HG03378 (cell line): ENCODE measurements at regions not wholly inside any gene's neighbourhood (a gene's known extent, or its start where the extent isn't known, plus 50 kb on each side); places are given as distances from the start of the nearest gene placed in this dataset.

Experiments used
- ATAC-seq: cut with Tn5 transposase; IDR thresholded peaks from one replicate; pipeline ENCODE4 v1.9.1; 2021; ENCODE audit warnings: mild to moderate bottlenecking, moderate library complexity; ENCODE audit not compliant: unreplicated experiment

DNA sequence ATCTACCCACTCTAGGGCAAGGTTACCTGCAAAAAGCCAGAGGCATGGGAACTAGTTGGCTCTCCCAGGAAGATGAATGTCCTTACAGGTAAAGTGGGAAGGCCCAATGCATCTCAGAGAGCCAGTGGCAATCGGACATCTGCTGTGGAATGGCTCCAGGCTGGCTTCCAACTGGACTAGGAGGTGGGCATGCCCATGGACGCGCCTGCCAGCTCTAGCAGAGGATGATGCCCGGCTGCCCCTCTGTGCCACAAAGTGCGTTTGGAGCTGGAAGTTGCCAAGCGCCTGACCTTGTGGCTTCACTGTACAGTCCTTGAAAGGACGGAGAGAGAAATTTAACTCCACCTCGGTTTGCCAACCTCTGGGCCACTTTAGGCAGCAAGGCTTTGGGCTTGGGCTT, 84.4 kb downstream of the NR2F2 start:
- no peak for ATAC-seq

- no peak for ATAC-seq
Measured at GRCh38 chr15:96415513-96416217, 85.2 kb downstream of the NR2F2 start.

GRCh38 chr15:96416218-96416933, 85.9 kb downstream of the NR2F2 start:
- no peak for ATAC-seq

DNA sequence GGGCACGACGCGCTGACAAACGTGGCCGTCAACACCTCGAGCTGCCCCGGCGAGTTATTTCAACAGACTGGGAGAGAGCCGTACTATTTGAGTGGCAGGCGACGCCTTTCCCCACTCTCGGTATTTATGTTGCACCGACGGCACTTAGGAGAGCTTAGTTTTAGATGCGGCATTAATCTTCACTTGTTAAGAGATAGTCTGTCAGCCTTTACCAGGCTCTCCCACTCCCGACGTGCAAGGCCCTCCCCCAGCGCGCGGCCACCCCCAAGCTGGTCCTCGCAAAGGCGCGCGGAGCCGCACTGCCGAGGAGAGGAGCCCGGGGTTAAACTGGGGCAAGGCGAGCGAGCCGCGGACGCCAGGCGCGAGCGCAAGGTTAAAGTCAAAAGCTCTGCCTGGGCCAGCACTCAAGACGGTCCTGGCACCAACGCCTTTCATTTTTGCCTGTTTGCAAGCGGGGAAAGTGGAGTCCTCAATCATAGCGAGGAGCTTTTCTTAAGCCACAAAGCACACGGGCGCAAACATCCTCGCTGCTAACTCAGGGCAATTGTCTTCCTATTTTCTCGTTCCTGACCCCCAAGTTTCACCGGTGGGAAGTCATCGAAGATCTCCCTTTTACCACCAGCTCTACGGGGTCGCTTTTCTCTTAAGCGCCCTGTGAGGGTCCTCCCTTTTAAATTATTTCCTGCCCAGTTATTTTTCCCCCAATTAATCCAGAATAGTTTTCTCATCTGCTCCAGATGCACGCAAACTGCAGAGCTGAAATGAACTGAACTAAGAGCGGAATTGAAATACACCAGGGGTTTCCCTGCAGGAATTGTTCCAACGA, 86.6 kb downstream of the NR2F2 start:
- no peak for ATAC-seq

- ATAC-seq: no peak
Measured at GRCh38 chr15:96417760-96418130, 87.2 kb downstream of the NR2F2 start.

DNA sequence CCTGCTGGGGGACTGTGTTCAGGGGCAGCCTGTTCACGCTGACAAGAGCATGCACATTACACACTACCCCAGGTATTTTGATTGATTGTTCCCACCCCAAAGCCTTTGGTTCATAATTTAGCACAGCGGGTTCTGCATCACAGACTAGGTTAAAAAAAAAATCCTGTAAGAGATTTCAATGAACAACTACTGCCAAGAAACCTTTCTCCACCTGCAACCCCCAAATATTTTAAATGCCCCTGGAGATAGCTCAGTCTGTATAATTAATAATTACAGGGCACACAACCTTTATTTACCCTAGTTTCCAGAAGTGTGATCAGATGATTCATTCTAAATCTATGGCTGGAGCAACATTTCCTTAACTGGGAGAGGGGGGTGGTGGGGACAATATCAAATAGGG, 87.6 kb downstream of the NR2F2 start:
- ATAC-seq: no peak

- ATAC-seq: no peak
Measured at GRCh38 chr15:96421178-96421601, 90.7 kb downstream of the NR2F2 start.

DNA sequence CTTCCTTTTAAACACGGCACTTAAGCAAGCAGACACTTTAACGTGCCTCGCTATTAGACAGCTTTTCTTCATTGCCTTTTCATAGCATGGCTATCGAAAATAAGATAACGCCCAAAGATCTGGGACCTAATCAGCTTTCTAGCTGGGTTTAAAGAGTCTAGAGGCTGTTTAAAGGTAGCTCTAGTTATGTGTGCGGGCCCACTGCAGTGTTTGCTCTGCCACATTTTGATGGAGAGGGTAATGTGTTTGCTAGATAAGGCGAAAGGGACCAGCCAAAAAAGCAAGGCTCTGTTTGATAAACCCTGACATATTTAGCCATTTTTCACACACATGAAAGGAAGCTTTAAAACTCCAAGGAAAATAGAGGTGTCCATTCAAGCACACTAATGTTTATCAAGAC, 91.6 kb downstream of the NR2F2 start:
- no peak for ATAC-seq

GRCh38 chr15:96424674-96425073, 94.2 kb downstream of the NR2F2 start:
- no peak for ATAC-seq

DNA sequence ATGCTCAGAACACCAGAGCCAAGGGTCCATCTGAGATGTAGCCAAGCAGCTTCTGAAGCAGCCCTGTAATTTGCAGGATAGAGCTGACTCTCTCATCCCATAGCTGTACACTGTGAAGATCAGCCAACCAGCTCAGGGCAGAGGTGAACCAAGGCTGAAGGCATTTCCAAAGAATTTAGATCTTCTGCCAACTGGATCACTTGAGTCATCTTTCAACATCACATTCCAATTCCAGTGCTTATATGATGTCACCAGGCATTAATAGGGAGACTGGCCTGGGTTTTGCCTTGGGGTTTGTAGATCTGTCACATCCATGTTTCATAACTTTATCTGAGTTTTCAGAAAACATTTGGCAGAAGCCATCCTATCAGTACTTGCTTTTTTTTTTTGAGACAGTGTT, 98.2 kb downstream of the NR2F2 start:
- ATAC-seq: no peak

- no peak for ATAC-seq
Measured at GRCh38 chr15:96431786-96432185, 101.3 kb downstream of the NR2F2 start.

DNA sequence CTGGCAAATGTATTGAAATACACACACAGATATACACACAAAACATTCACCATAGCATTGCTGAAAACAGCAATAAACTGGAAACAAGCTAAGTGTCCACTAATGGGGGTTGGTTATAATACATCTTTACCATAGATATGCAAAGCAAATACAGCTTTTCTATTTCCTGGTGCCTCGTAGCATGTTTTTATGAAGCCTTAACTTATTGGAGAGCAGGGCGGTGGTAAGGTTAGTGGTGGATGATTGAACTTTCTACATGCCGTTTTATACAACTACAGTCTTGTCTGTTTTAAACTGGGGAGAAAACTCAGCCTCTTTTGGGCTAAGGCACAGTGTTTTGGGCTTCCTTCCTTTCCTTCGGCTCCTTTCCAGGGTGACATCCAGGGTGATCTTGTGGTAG, 104.5 kb downstream of the NR2F2 start:
- ATAC-seq: no peak

- ATAC-seq: no peak
Measured at GRCh38 chr15:96435841-96436240, 105.3 kb downstream of the NR2F2 start.

DNA sequence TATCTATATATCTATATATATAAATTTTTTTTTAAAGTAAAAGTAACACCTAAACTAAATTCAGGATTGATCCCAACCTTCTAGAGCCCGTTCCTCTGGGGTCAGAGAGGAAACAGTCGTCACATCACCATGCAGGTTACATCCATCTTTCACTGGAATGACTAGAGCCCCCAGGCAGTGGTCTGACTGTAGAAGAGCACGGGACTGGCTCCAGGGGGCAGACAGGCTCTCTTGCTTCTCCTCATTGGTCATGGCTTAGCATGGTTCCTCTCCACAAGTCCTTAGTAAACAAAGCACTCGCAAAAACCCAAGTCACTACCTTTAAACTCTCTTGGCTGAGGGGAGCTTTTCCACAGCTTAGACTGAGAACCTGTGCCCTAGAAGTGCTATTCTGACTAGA, 110.5 kb downstream of the NR2F2 start:
- no peak for ATAC-seq

GRCh38 chr15:96442076-96442475, 111.6 kb downstream of the NR2F2 start:
- no peak for ATAC-seq

DNA sequence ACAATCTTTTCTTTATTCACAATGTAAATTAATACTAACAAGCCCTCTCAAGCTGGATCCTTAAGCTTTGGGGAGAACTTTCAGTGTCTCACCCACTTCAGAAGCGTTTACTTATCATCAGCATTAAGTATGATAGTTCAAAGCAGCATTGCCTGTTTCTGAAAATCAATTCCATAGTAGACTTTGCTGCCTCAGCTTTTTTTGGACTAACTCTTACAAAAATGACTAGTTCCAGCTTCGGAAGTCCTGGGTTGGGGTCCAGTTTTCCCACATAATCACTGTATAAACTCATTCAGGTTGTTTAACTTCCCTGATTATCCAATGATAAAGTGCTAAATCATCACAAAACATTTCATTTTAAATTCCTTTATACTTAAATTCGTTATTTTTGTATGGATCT, 114.4 kb downstream of the NR2F2 start:
- no peak for ATAC-seq

GRCh38 chr15:96448923-96449322, 118.4 kb downstream of the NR2F2 start:
- ATAC-seq: no peak

- no peak for ATAC-seq
Measured at GRCh38 chr15:96457841-96458240, 127.3 kb downstream of the NR2F2 start.

- ATAC-seq: no peak
Measured at GRCh38 chr15:96460106-96460505, 129.6 kb downstream of the NR2F2 start.

DNA sequence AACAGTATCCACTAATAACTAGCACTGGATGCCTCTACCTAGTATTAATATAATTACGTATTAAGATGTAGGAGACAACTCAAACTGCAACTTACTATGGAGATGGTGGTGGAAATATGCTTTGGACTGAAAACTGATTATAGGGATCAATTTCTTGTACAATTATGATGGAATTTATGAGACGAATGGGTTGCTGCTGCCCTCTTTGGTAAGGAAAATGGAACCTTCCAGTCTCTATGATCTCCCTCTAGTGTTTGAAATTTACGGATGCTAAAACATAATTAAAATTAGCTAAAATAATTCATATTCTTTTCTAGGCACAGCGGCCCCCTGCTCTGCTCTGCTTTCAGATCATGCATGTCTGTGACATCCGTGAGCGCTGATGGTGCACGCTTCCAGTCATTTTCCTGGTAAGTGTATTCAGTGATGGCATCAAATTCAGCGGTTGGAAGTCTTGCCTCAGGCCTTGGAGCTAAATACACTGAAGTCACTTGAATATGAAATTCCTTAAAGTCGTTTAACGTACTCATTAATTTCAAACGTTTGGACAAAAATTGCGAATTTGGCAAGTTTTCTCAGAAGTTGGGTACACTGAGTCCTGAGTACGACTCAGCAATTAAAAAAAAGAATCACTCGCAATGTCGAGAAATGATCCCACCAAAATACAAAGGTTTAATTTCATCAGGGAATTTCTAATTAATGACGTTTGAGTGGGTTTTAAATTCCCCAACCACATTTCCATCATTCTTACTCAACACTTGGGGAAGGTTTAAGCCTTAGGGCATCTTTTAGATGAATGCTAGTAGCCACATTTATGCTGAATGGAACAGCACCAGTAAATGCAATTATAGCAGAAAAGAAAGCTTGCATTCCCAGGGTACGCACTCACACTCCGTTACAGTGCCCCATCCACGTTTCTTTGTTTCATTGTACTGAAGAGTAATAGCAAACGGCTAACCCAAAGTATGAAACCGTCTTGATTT, 132.6 kb downstream of the NR2F2 start:
- no peak for ATAC-seq
